Mesenchymal stem cell (in vitro differentiated cells and primary cell): ENCODE measurements at regions not wholly inside any gene's neighbourhood (a gene's known extent, or its start where the extent isn't known, plus 50 kb on each side); places are given as distances from the start of the nearest gene placed in this dataset.
A peak's percentile ranks its signal among the peaks of the same experiment; 100 is the strongest.
"Not testable (repeated sequence)": the region's sequence is repeated elsewhere in the genome, so short reads cannot be mapped to it uniquely, and the experiment has no call there.

Experiments used
- DNase-seq: peaks from one replicate; pipeline ENCODE4 v3.0.0-alpha.2; 2013
- H2AFZ ChIP-seq: one replicate; pipeline ENCODE4 v1.6.1; 2013; ENCODE audit warnings: low read depth, mild to moderate bottlenecking, control low read depth, inconsistent platforms, low read length, moderate library complexity
- H2AK5ac ChIP-seq: 2 replicates; pipeline ENCODE4 v1.6.1; 2013; ENCODE audit warnings: low read length, moderate library complexity, mild to moderate bottlenecking, inconsistent platforms; ENCODE audit not compliant: severe bottlenecking
- H2BK120ac ChIP-seq: one replicate; pipeline ENCODE4 v1.6.1; 2013; ENCODE audit warnings: low read depth, mild to moderate bottlenecking, inconsistent platforms, low read length, moderate library complexity
- H2BK12ac ChIP-seq, 2 experiments: one replicate each; pipeline ENCODE4 v1.6.1; 2013; ENCODE audit warnings: inconsistent platforms in 2 of 2, low read length in 2 of 2, mild to moderate bottlenecking in 2 of 2, moderate library complexity in 2 of 2, control low read depth in 1 of 2
- H2BK15ac ChIP-seq: one replicate; pipeline ENCODE4 v1.6.1; 2013; ENCODE audit warnings: mild to moderate bottlenecking, low read depth, inconsistent platforms; ENCODE audit not compliant: poor library complexity, severe bottlenecking
- H2BK5ac ChIP-seq: 2 replicates; pipeline ENCODE4 v1.6.1; 2013; ENCODE audit warnings: low read depth, mild to moderate bottlenecking, low read length, control low read depth, inconsistent platforms; ENCODE audit not compliant: poor library complexity, severe bottlenecking
- H3K14ac ChIP-seq, 2 experiments: one replicate each; pipeline ENCODE4 v1.6.1; 2013; ENCODE audit warnings: inconsistent platforms in 2 of 2, low read length in 2 of 2, control low read depth in 1 of 2, mild to moderate bottlenecking in 1 of 2, moderate library complexity in 1 of 2
- H3K18ac ChIP-seq, 2 experiments: one replicate each; pipeline ENCODE4 v1.6.1; 2013; ENCODE audit warnings: inconsistent platforms in 2 of 2, low read length in 2 of 2, control low read depth in 1 of 2, low read depth in 1 of 2, mild to moderate bottlenecking in 1 of 2
- H3K23ac ChIP-seq, 2 experiments: one replicate each; pipeline ENCODE4 v1.6.1; 2013; ENCODE audit warnings: inconsistent platforms in 2 of 2, low read length in 2 of 2, mild to moderate bottlenecking in 2 of 2, moderate library complexity in 2 of 2, control low read depth in 1 of 2
- H3K27ac ChIP-seq: 2 replicates; pipeline ENCODE4 v1.5.1; 2013; ENCODE audit warnings: mild to moderate bottlenecking, moderate library complexity, low read length, control low read depth, inconsistent platforms; ENCODE audit not compliant: poor library complexity, severe bottlenecking
- H3K27me3 ChIP-seq, 2 experiments: 2 replicates each; pipeline versions ENCODE4 v1.6.1 to v1.7.0; 2013; ENCODE audit warnings: low read length in 2 of 2, mild to moderate bottlenecking in 2 of 2, moderate library complexity in 2 of 2, control low read depth in 1 of 2, inconsistent platforms in 1 of 2; ENCODE audit not compliant: control insufficient read depth in 1 of 2, insufficient read depth in 1 of 2
- H3K36me3 ChIP-seq, 2 experiments: 2 replicates each; pipeline versions ENCODE4 v1.6.1 to v1.7.0; 2013; ENCODE audit warnings: low read length in 2 of 2, control low read depth in 1 of 2, inconsistent platforms in 1 of 2, low read depth in 1 of 2, mild to moderate bottlenecking in 1 of 2; ENCODE audit not compliant: insufficient read depth in 2 of 2, control insufficient read depth in 1 of 2
- H3K4ac ChIP-seq, 2 experiments: one replicate each; pipeline ENCODE4 v1.6.1; 2013; ENCODE audit warnings: inconsistent platforms in 2 of 2, low read length in 2 of 2, mild to moderate bottlenecking in 2 of 2, moderate library complexity in 2 of 2, control low read depth in 1 of 2, low read depth in 1 of 2
- H3K4me1 ChIP-seq: 2 replicates; pipeline ENCODE4 v1.6.1; 2013; ENCODE audit warnings: low read depth, low read length, control low read depth; ENCODE audit not compliant: control insufficient read depth, insufficient read depth
- H3K4me2 ChIP-seq: 2 replicates; pipeline ENCODE4 v1.6.1; 2013; ENCODE audit warnings: low read length, mild to moderate bottlenecking, inconsistent platforms; ENCODE audit not compliant: poor library complexity, severe bottlenecking
- H3K4me3 ChIP-seq, 2 experiments: 2 replicates each; pipeline versions ENCODE4 v1.5.1 to v1.7.0; 2013; ENCODE audit warnings: low read length in 2 of 2, mild to moderate bottlenecking in 2 of 2, control low read depth in 1 of 2, low read depth in 1 of 2; ENCODE audit not compliant: insufficient read depth in 1 of 2
- H3K79me1 ChIP-seq: replicated peaks from 2 replicates; pipeline ENCODE4 v1.6.1; 2013; ENCODE audit warnings: mild to moderate bottlenecking, control low read depth, low read length, inconsistent platforms; ENCODE audit not compliant: poor library complexity, severe bottlenecking
- H3K9ac ChIP-seq: 2 replicates; pipeline ENCODE4 v1.7.0; 2013; ENCODE audit warnings: mild to moderate bottlenecking, low read length, moderate library complexity
- H3K9me3 ChIP-seq: 2 replicates; pipeline ENCODE4 v1.7.0; 2013; ENCODE audit warnings: mild to moderate bottlenecking, low read length; ENCODE audit not compliant: control insufficient read depth
- H4K8ac ChIP-seq: one replicate; pipeline ENCODE4 v1.6.1; 2013; ENCODE audit warnings: inconsistent platforms, mild to moderate bottlenecking, low read length, moderate library complexity
- H4K91ac ChIP-seq: one replicate; pipeline ENCODE4 v1.6.1; 2013; ENCODE audit warnings: mild to moderate bottlenecking, low read length, inconsistent platforms
- WGBS: methylation state at CpG from one replicate; pipeline ENCODE4 v1.1.7; 2013; ENCODE audit warnings: mixed read lengths; 5-methylcytosine and 5-hydroxymethylcytosine counted together

DNA sequence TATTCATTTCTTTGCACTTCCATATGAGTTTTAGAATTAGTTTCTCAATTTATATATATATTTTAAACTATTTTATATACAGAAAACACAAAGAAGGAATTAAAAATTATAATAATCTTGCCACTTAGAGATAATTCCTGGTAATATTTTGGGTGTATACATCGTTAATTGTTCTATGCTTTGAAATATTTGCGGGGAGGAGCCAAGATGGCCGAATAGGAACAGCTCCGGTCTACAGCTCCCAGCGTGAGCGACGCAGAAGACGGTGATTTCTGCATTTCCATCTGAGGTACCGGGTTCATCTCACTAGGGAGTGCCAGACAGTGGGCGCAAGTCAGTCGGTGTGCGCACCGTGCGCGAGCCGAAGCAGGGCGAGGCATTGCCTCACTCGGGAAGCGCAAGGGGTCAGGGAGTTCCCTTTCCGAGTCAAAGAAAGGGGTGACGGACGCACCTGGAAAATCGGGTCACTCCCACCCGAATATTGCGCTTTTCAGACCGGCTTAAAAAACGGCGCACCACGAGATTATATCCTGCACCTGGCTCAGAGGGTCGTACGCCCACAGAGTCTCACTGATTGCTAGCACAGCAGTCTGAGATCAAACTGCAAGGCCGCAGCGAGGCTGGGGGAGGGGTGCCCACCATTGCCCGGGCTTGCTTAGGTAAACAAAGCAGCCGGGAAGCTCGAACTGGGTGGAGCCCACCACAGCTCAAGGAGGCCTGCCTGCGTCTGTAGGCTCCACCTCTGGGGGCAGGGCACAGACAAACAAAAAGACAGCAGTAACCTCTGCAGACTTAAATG lies 197.1 kb upstream of the HAAO start:
- H3K23ac ChIP-seq, H2BK5ac ChIP-seq, H3K18ac ChIP-seq, H3K14ac ChIP-seq, H2BK120ac ChIP-seq, H4K91ac ChIP-seq, H3K9me3 ChIP-seq, H3K4ac ChIP-seq, H3K9ac ChIP-seq, H3K27me3 ChIP-seq, H2AFZ ChIP-seq, H3K79me1 ChIP-seq, DNase-seq, H3K4me3 ChIP-seq, H4K8ac ChIP-seq, H2BK15ac ChIP-seq, H3K4me2 ChIP-seq, H3K4me1 ChIP-seq, H3K27ac ChIP-seq, H2AK5ac ChIP-seq, H3K36me3 ChIP-seq, H2BK12ac ChIP-seq: not testable (repeated sequence)
- 73% methylated on average over 22 of the region's 37 CpGs for WGBS

DNA sequence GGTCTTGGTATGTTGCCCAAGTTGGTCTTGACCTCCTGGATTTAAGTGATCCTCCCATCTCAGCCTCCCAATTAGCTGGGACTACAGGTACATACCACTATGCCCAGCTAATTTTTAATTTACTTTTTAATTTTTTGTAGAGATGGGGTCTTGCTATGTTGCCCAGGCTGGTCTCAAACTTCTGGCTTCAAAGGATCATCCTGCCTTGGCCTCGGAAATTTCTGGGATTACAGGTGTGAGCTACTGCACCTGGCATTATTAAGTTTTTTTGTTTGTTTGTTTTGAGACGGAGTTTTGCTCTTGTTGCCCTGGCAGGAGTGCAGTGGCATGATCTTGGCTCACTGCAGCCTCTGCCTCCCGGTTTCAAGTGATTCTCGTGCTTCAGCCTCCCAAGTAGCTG lies 195.7 kb upstream of the HAAO start:
- 91% methylated on average over 4 of the region's 4 CpGs for WGBS
- H3K4me3 ChIP-seq, H3K27ac ChIP-seq, H2BK5ac ChIP-seq, H3K9me3 ChIP-seq, H3K4me1 ChIP-seq, H3K36me3 ChIP-seq, H3K14ac ChIP-seq, H3K79me1 ChIP-seq, H2BK120ac ChIP-seq, H3K23ac ChIP-seq, H2AK5ac ChIP-seq, H3K27me3 ChIP-seq, H2AFZ ChIP-seq, H2BK15ac ChIP-seq, H3K9ac ChIP-seq, DNase-seq, H3K18ac ChIP-seq, H3K4ac ChIP-seq, H3K4me2 ChIP-seq, H4K8ac ChIP-seq: not testable (repeated sequence)
- Histone ChIP-seq H4K91ac (peak overlapping the region; percentile 50), H2BK12ac (peak overlapping the region in 1 of 2 experiments; percentile 88)

DNA sequence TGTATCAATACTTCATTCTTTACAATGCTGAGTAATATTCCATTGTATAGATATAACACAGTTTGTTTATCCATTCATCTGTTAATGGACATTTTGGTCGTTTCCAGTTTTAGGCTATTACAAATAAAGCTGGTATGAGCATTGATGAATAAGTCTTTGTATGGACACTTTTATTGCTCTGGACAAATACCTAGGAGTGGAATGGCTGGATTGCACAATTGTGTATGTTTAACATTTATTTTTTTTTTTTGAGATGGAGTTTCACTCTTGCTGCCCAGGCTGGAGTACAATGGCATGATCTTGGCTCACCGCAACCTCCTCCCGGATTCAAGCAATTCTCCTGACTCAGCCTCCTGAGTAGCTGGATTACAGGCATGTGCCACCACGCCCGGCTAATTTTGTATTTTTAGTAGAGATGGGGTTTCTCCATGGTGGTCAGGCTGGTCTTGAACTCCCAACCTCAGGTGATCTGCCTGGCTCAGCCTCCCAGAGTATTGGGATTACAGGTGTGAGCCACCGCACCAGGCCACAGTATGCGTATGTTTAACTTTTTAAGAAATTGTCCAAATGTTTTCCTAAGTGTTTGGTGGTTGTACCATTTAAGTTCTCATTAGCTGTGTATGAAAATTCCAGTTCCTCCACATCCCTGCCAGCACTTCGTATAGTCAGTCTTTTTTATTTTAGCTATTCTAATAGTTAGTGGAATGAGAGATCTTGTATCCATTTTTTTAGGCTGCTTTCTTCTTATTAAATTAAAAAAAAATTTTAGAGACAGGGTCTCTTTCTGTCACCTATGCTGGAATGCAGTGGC lies 194.9 kb upstream of the HAAO start:
- Histone ChIP-seq H4K8ac (no peak overlapping the region), H3K27ac (no peak overlapping the region), H3K14ac (no peak overlapping the region), H3K4me2 (no peak overlapping the region), H4K91ac (peak overlapping the region; percentile 50), H3K4me3 (no peak overlapping the region), H3K9me3 (no peaks in the 10 kb centered on the region), H2AFZ (no peak overlapping the region), H2BK12ac (peak overlapping the region in 1 of 2 experiments; percentile 88), H3K23ac (no peak overlapping the region), H2AK5ac (no peak overlapping the region), H3K4me1 (no peaks in the 10 kb centered on the region), H3K79me1 (no peaks in the 10 kb centered on the region), H3K27me3 (no peaks in the 10 kb centered on the region), H2BK120ac (no peak overlapping the region), H3K18ac (peak overlapping the region in 1 of 2 experiments; percentile 62), H2BK5ac (no peak overlapping the region), H3K36me3 (no peaks in the 10 kb centered on the region), H3K9ac (no peak overlapping the region), H3K4ac (peak overlapping the region in 1 of 2 experiments; percentile 28), H2BK15ac (peak overlapping the region; percentile 69)
- WGBS, result 52% methylated on average over 5 of the region's 8 CpGs
- DNase-seq, result peak; percentile 79

DNA sequence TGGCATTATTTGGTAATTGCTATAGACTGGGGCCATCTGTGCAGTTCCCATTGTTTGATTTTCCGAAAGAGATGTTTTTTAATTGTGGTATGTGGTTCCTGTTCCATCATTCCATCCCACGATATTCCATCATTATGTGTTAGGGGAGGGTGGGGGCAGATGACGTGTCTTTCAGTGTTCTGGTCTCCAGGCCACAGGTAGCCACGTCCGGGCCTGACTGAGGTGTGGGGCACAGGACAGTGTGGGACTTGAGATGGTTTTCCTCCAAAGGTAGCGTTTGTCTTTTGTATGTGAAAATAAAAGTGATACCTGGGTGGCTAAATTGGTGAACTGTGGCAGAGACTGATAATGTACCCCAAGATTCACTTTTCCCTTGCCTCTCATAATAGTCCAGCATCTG lies 192.2 kb upstream of the HAAO start:
- no peak overlapping the region for H3K14ac ChIP-seq
- no peak overlapping the region for H3K27ac ChIP-seq
- peaks cover 5% of the 10 kb centered on the region for H3K4me1 ChIP-seq
- no peak overlapping the region for H4K91ac ChIP-seq
- H3K79me1 ChIP-seq, result no peaks in the 10 kb centered on the region
- H2BK5ac ChIP-seq, result no peak overlapping the region
- no peak overlapping the region for H2AFZ ChIP-seq
- no peak overlapping the region for H4K8ac ChIP-seq
- H3K4ac ChIP-seq, result no peak overlapping the region
- no peak for DNase-seq
- no peaks in the 10 kb centered on the region for H3K36me3 ChIP-seq
- no peaks in the 10 kb centered on the region for H3K27me3 ChIP-seq
- WGBS, result 94% methylated on average over 5 of the region's 6 CpGs
- H2BK12ac ChIP-seq, result no peak overlapping the region
- H2BK120ac ChIP-seq, result no peak overlapping the region
- no peak overlapping the region for H3K18ac ChIP-seq
- H3K4me2 ChIP-seq, result no peak overlapping the region
- no peaks in the 10 kb centered on the region for H3K9me3 ChIP-seq
- H3K23ac ChIP-seq, result no peak overlapping the region
- H2BK15ac ChIP-seq, result no peak overlapping the region
- no peak overlapping the region for H3K9ac ChIP-seq
- no peak overlapping the region for H3K4me3 ChIP-seq
- no peak overlapping the region for H2AK5ac ChIP-seq
